MM.1S (cell line): ENCODE measurements at regions not wholly inside any gene's neighbourhood (a gene's known extent, or its start where the extent isn't known, plus 50 kb on each side); places are given as distances from the start of the nearest gene placed in this dataset.

Source experiments
- DNase-seq: peaks from one replicate; pipeline ENCODE4 v3.0.0-alpha.2; 2015
- H2AFZ ChIP-seq: fragments of 300-600 bp; sonication (generic); 2 replicates; pipeline ENCODE4 v1.6.0; 2016; ENCODE audit warnings: antibody characterized with exemption, low read length
- H3F3A ChIP-seq: fragments of 300-600 bp; sonication (generic); 2 replicates; pipeline ENCODE4 v1.6.1; 2016; ENCODE audit warnings: mild to moderate bottlenecking, antibody characterized with exemption, low read length, moderate library complexity, mixed read lengths; ENCODE audit not compliant: insufficient read depth
- H3K27ac ChIP-seq: fragments of 300-600 bp; sonication (generic); 2 replicates; pipeline ENCODE4 v1.5.1; 2016; ENCODE audit warnings: mild to moderate bottlenecking, low read length
- H3K27me3 ChIP-seq: fragments of 300-600 bp; sonication (generic); replicated peaks from 2 replicates; pipeline ENCODE4 v1.6.0; 2016; ENCODE audit warnings: low read length; ENCODE audit not compliant: insufficient read depth
- H3K36me3 ChIP-seq: fragments of 300-600 bp; sonication (generic); replicated peaks from 2 replicates; pipeline ENCODE4 v1.6.1; 2016; ENCODE audit warnings: mild to moderate bottlenecking, low read length, mixed read lengths; ENCODE audit not compliant: insufficient read depth
- H3K4me1 ChIP-seq: fragments of 300-600 bp; sonication (generic); 2 replicates; pipeline ENCODE4 v1.6.1; 2016; ENCODE audit warnings: low read length, mixed read lengths
- H3K4me2 ChIP-seq: fragments of 300-600 bp; sonication (generic); 2 replicates; pipeline ENCODE4 v1.6.0; 2016; ENCODE audit warnings: low read depth, low read length
- H3K4me3 ChIP-seq: fragments of 300-600 bp; sonication (generic); 2 replicates; pipeline ENCODE4 v1.5.1; 2016; ENCODE audit warnings: low read length, mixed read lengths
- H3K79me2 ChIP-seq: fragments of 300-600 bp; sonication (generic); 2 replicates; pipeline ENCODE4 v1.6.1; 2016; ENCODE audit warnings: mixed run types, low read length, mixed read lengths
- H3K9ac ChIP-seq: fragments of 300-600 bp; sonication (generic); 2 replicates; pipeline ENCODE4 v1.6.1; 2016; ENCODE audit warnings: low read length, mixed read lengths
- H3K9me2 ChIP-seq: fragments of 300-600 bp; sonication (generic); replicated peaks from 2 replicates; pipeline ENCODE4 v1.6.1; 2016; ENCODE audit warnings: mild to moderate bottlenecking, low read length, mixed read lengths; ENCODE audit not compliant: insufficient read depth
- H3K9me3 ChIP-seq: fragments of 300-600 bp; sonication (generic); replicated peaks from 2 replicates; pipeline ENCODE4 v1.6.1; 2016; ENCODE audit warnings: mild to moderate bottlenecking, low read length, mixed read lengths; ENCODE audit not compliant: insufficient read depth
- H4K20me1 ChIP-seq: fragments of 300-600 bp; sonication (generic); 2 replicates; pipeline ENCODE4 v1.6.1; 2016; ENCODE audit warnings: mild to moderate bottlenecking, low read length, moderate library complexity, mixed read lengths; ENCODE audit not compliant: insufficient read depth
- CTCF ChIP-seq: fragments of 300-600 bp; sonication (generic); IDR thresholded peaks from 2 replicates; pipeline ENCODE4 v1.5.1; 2016; ENCODE audit warnings: antibody characterized with exemption, low read length, mixed read lengths
- EZH2 ChIP-seq: fragments of 300-600 bp; sonication (generic); optimal IDR thresholded peaks from 2 replicates; pipeline ENCODE3; 2017; ENCODE audit warnings: low read depth, mild to moderate bottlenecking, antibody characterized with exemption, low read length, mixed read lengths
- EZH2phosphoT487 ChIP-seq: fragments of 300-600 bp; sonication (generic); IDR thresholded peaks from 2 replicates; pipeline ENCODE4 v1.6.1; 2018; ENCODE audit warnings: antibody characterized with exemption, low read length

DNA sequence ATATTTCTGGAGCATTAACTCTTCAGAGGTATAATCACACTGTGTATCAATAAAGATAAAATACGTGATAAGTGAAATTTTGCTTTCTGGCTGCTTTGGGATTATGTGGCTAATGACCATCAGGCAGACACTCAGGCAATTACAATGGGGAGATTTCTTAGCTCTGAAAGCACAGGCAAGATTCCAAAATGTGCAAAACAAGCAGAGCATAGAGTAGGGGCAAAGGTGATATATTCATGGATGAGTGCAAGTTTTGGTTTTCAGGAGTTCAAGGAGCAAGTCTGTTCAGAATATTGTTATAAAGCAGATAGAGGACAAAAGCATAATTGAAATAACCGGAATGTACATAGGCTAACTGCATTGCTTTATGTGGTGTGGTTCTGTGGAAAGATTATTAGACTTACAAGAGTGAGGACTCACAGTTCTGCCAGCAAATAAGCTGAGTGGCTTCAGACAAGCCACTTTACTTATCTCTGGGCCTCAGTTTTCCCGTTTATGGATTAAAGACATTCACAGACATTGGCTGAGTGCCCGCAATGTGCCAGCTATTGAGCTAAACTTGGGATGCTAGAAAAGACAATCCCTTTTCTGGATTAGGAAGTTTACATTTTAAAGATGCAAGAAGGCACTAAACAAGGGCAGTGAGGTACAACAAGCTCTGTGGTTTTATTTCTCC lies 945.6 kb upstream of the ARRDC3 start:
- Histone ChIP-seq H3K9me3 (no peaks in the 10 kb centered on the region), H3K36me3 (no peaks in the 10 kb centered on the region), H3F3A (no peaks in the 10 kb centered on the region), H3K9me2 (no peaks in the 10 kb centered on the region), H3K9ac (no peak overlapping the region), H3K27me3 (no peaks in the 10 kb centered on the region), H4K20me1 (no peaks in the 10 kb centered on the region), H3K79me2 (no peaks in the 10 kb centered on the region), H3K4me3 (no peak overlapping the region), H3K4me1 (no peaks in the 10 kb centered on the region), H3K4me2 (no peak overlapping the region), H2AFZ (no peak overlapping the region), H3K27ac (no peak overlapping the region)
- no peak for DNase-seq
- no peak for TF ChIP-seq CTCF
- TF ChIP-seq EZH2phosphoT487, result no peak
- no peak for TF ChIP-seq EZH2

DNA sequence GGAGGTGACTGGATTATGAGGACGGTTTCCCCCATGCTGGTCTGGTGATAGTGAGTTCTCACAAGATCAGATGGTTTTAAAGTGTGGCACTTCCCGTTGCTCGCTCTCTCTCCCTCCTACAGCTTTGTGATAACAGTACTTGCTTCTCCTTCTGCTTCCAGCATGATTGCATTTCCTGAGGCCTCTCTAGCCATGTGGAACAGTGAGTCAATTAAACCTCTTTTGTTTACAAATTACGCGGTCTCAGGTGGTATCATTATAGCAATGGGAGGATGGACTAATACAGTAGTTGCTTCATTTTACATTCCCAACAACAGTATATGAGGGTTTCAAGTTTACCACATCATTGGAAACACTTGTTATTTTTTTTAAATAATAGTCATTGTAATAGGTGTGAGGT lies 937.3 kb upstream of the ARRDC3 start:
- Histone ChIP-seq H2AFZ (no peak overlapping the region), H3K36me3 (no peaks in the 10 kb centered on the region), H3K9me2 (no peaks in the 10 kb centered on the region), H3K4me3 (no peak overlapping the region), H3K9me3 (no peaks in the 10 kb centered on the region), H3F3A (no peaks in the 10 kb centered on the region), H3K79me2 (no peaks in the 10 kb centered on the region), H3K4me2 (no peak overlapping the region), H3K27me3 (no peaks in the 10 kb centered on the region), H3K9ac (no peak overlapping the region), H4K20me1 (no peaks in the 10 kb centered on the region), H3K4me1 (no peaks in the 10 kb centered on the region), H3K27ac (no peak overlapping the region)
- TF ChIP-seq EZH2phosphoT487 (no peak), EZH2 (no peak), CTCF (no peak)
- no peak for DNase-seq

DNA sequence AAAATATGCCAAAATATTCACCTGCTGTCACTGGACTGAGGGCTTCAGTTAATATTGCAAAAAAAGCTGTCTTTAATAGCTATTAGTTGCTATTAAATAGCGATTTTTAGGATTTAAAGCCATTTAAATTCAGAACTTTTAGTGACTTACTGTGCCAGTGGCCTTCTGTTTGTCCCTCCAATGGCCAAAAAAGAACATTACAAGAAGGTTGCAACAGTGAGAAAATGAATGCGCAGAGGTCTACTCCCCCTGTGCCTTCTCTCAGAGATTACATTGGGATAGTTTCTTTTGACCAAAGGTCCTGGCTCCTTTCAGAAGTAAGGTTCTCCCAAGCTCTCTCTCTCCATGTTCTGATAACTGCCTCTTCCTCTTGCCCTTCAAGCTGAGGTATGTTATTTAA lies 930.3 kb upstream of the ARRDC3 start:
- H3K9me2 ChIP-seq, result no peaks in the 10 kb centered on the region
- no peaks in the 10 kb centered on the region for H3K79me2 ChIP-seq
- no peaks in the 10 kb centered on the region for H3F3A ChIP-seq
- DNase-seq, result no peak
- H3K36me3 ChIP-seq, result no peaks in the 10 kb centered on the region
- H3K4me2 ChIP-seq, result no peak overlapping the region
- no peak overlapping the region for H3K27ac ChIP-seq
- H3K27me3 ChIP-seq, result no peaks in the 10 kb centered on the region
- no peaks in the 10 kb centered on the region for H3K9me3 ChIP-seq
- no peaks in the 10 kb centered on the region for H4K20me1 ChIP-seq
- no peak overlapping the region for H2AFZ ChIP-seq
- H3K4me3 ChIP-seq, result no peak overlapping the region
- H3K4me1 ChIP-seq, result no peaks in the 10 kb centered on the region
- no peak for TF ChIP-seq EZH2
- TF ChIP-seq CTCF, result no peak
- no peak for TF ChIP-seq EZH2phosphoT487
- H3K9ac ChIP-seq, result no peak overlapping the region
